ENCODE measurements at regions not wholly inside any gene's neighbourhood (a gene's known extent, or its start where the extent isn't known, plus 50 kb on each side); places are given as distances from the start of the nearest gene placed in this dataset.
"Not testable (repeated sequence)": the region's sequence is repeated elsewhere in the genome, so short reads cannot be mapped to it uniquely, and the experiment has no call there.

GRCh38 chr7:41466760-41467384 lies 236.0 kb downstream of the INHBA start:
- DNase-seq (ENCODE audit: low read depth) = no peak

- DNase-seq (ENCODE audit: low read depth) = no peak
These were observed 237.3 kb downstream of the INHBA start for GRCh38 chr7:41465571-41465970.

GRCh38 chr7:41463770-41464470 lies 239.0 kb downstream of the INHBA start:
- no peak for DNase-seq (ENCODE audit: low read depth)

GRCh38 chr7:41459623-41460261 lies 243.1 kb downstream of the INHBA start:
- no peak for DNase-seq (ENCODE audit: low read depth)

GRCh38 chr7:41459183-41459582 lies 243.7 kb downstream of the INHBA start:
- no peak for DNase-seq (ENCODE audit: low read depth)

GRCh38 chr7:41457832-41458437 lies 245.0 kb downstream of the INHBA start:
- DNase-seq (ENCODE audit: low read depth) = no peak

- DNase-seq (ENCODE audit: low read depth) = no peak
These were observed 251.1 kb downstream of the INHBA start for GRCh38 chr7:41451826-41452225.

- DNase-seq (ENCODE audit: low read depth) = peak; percentile 61
These were observed 253.2 kb downstream of the INHBA start for GRCh38 chr7:41449694-41450093.

- DNase-seq (ENCODE audit: low read depth) = no peak
These were observed 253.6 kb downstream of the INHBA start for GRCh38 chr7:41449286-41449685.

GRCh38 chr7:41448104-41448503 lies 254.8 kb downstream of the INHBA start:
- no peak for DNase-seq (ENCODE audit: low read depth)

GRCh38 chr7:41447450-41448042 lies 255.3 kb downstream of the INHBA start:
- DNase-seq (ENCODE audit: low read depth) = no peak

GRCh38 chr7:41446606-41447449 lies 256.1 kb downstream of the INHBA start:
- DNase-seq (ENCODE audit: low read depth) = peak; percentile 75

GRCh38 chr7:41445946-41446345 lies 256.9 kb downstream of the INHBA start:
- no peak for DNase-seq (ENCODE audit: low read depth)

GRCh38 chr7:41445432-41445831 lies 257.5 kb downstream of the INHBA start:
- DNase-seq (ENCODE audit: low read depth) = no peak

GRCh38 chr7:41439515-41439879 lies 263.4 kb downstream of the INHBA start:
- no peak for DNase-seq (ENCODE audit: low read depth)

GRCh38 chr7:41438705-41439514 lies 264.0 kb downstream of the INHBA start:
- DNase-seq (ENCODE audit: low read depth) = no peak

- DNase-seq (ENCODE audit: low read depth) = peak; percentile 80
These were observed 265.4 kb downstream of the INHBA start for GRCh38 chr7:41437257-41438196.

- no peak for DNase-seq (ENCODE audit: low read depth)
These were observed 266.8 kb downstream of the INHBA start for GRCh38 chr7:41436139-41436538.

- DNase-seq (ENCODE audit: low read depth) = not testable (repeated sequence)
These were observed 267.9 kb downstream of the INHBA start for GRCh38 chr7:41435020-41435419.
